Fibroblast of lung (primary cell): ENCODE measurements at regions not wholly inside any gene's neighbourhood (a gene's known extent, or its start where the extent isn't known, plus 50 kb on each side); places are given as distances from the start of the nearest gene placed in this dataset.

ENCODE experiments used
- DNase-seq, 2 donors: peaks; one replicate each; pipeline versions ENCODE4 v3.0.0 to v3.0.0-alpha.2; 2010; ENCODE audit warnings: low read depth in 2 of 2
- H2AFZ ChIP-seq: 2 replicates; pipeline ENCODE4 v1.5.1; 2012; ENCODE audit warnings: low read length, control low read depth, inconsistent platforms
- H3K27ac ChIP-seq: 2 replicates; pipeline ENCODE4 v1.5.1; 2011; ENCODE audit warnings: low read length, control low read depth; ENCODE audit not compliant: insufficient read depth
- H3K27me3 ChIP-seq: 2 replicates; pipeline ENCODE4 v1.5.1; 2011; ENCODE audit warnings: mild to moderate bottlenecking, low read length; ENCODE audit not compliant: control insufficient read depth, insufficient read depth
- H3K36me3 ChIP-seq: 2 replicates; pipeline ENCODE4 v1.5.1; 2011; ENCODE audit warnings: low read length; ENCODE audit not compliant: control insufficient read depth, insufficient read depth
- H3K4me1 ChIP-seq: 2 replicates; pipeline ENCODE4 v1.5.1; 2011; ENCODE audit warnings: low read length; ENCODE audit not compliant: control insufficient read depth, insufficient read depth; ENCODE audit errors: extremely low read depth
- H3K4me2 ChIP-seq: 2 replicates; pipeline ENCODE4 v1.5.1; 2011; ENCODE audit warnings: low read length, control low read depth; ENCODE audit not compliant: insufficient read depth; ENCODE audit errors: extremely low read depth
- H3K4me3 ChIP-seq, 4 experiments: fragments of 200-600 bp in 1 of 4; sonication (generic) in 1 of 4; replicated peaks in 1 of 4; 2 replicates each; pipeline ENCODE4 v1.5.1; 2011 to 2016; ENCODE audit warnings: low read length in 4 of 4, low read depth in 3 of 4, mild to moderate bottlenecking in 3 of 4, control low read depth in 2 of 4, inconsistent platforms in 1 of 4, mixed read lengths in 1 of 4; ENCODE audit not compliant: insufficient read depth in 1 of 4; ENCODE audit errors: control extremely low read depth in 1 of 4
- H3K79me2 ChIP-seq: 2 replicates; pipeline ENCODE4 v1.5.1; 2012; ENCODE audit warnings: mild to moderate bottlenecking, low read length, inconsistent platforms; ENCODE audit not compliant: control insufficient read depth, insufficient read depth
- H3K9ac ChIP-seq: 2 replicates; pipeline ENCODE4 v1.5.1; 2011; ENCODE audit warnings: mild to moderate bottlenecking, low read length, control low read depth; ENCODE audit not compliant: insufficient read depth
- H3K9me3 ChIP-seq: 2 replicates; pipeline ENCODE4 v1.5.1; 2012; ENCODE audit warnings: low read depth, low read length; ENCODE audit not compliant: control insufficient read depth, insufficient read depth
- H4K20me1 ChIP-seq: 2 replicates; pipeline ENCODE4 v1.5.1; 2011; ENCODE audit warnings: low read length; ENCODE audit not compliant: control insufficient read depth, insufficient read depth; ENCODE audit errors: extremely low read depth
- CTCF ChIP-seq, 2 donors: IDR thresholded peaks in 1 of 2; conservative IDR thresholded peaks in 1 of 2; 1 replicate in 1 of 2; 2 replicates in 1 of 2; pipeline ENCODE4 v1.5.1; 2011 to 2012; ENCODE audit warnings: low read length in 2 of 2, control low read depth in 1 of 2, inconsistent platforms in 1 of 2, low read depth in 1 of 2, mild to moderate bottlenecking in 1 of 2
- EZH2 ChIP-seq: IDR thresholded peaks from 2 replicates; pipeline ENCODE4 v1.5.1; 2012; ENCODE audit warnings: low read length, control low read depth, mild to moderate bottlenecking; ENCODE audit errors: missing control alignments

GRCh38 chr16:54459509-54460262 lies 173.1 kb upstream of the IRX3 start:
- DNase-seq, result peak; percentile 28 to 34
- H3K4me2 ChIP-seq, result no peak overlapping the region
- H2AFZ ChIP-seq, result no peak overlapping the region
- no peaks in the 10 kb centered on the region for H3K79me2 ChIP-seq
- no peak overlapping the region for H3K9ac ChIP-seq
- H3K36me3 ChIP-seq, result no peaks in the 10 kb centered on the region
- H3K4me3 ChIP-seq, result no peak overlapping the region
- H4K20me1 ChIP-seq, result no peaks in the 10 kb centered on the region
- H3K9me3 ChIP-seq, result no peaks in the 10 kb centered on the region
- H3K27ac ChIP-seq, result no peak overlapping the region
- TF ChIP-seq EZH2 (no peak), CTCF (conservative IDR thresholded peaks at IDR 0.05 in 1 of 2, IDR thresholded peaks at IDR 0.05 in 1 of 2; ENCODE audit: low read depth in 1 of 2, low read length in 2 of 2) (no peak)
- H3K4me1 ChIP-seq, result no peaks in the 10 kb centered on the region
- no peaks in the 10 kb centered on the region for H3K27me3 ChIP-seq

GRCh38 chr16:54458923-54459322 lies 172.3 kb upstream of the IRX3 start:
- Histone ChIP-seq H3K27ac (no peak overlapping the region), H3K27me3 (no peaks in the 10 kb centered on the region), H3K4me3 (no peak overlapping the region), H3K36me3 (no peaks in the 10 kb centered on the region), H2AFZ (no peak overlapping the region), H3K4me2 (no peak overlapping the region), H3K79me2 (no peaks in the 10 kb centered on the region), H3K9ac (no peak overlapping the region), H4K20me1 (no peaks in the 10 kb centered on the region), H3K4me1 (no peaks in the 10 kb centered on the region), H3K9me3 (no peaks in the 10 kb centered on the region)
- DNase-seq, result no peak
- TF ChIP-seq CTCF (conservative IDR thresholded peaks at IDR 0.05 in 1 of 2, IDR thresholded peaks at IDR 0.05 in 1 of 2; ENCODE audit: low read depth in 1 of 2, low read length in 2 of 2) (no peak), EZH2 (no peak)

DNA sequence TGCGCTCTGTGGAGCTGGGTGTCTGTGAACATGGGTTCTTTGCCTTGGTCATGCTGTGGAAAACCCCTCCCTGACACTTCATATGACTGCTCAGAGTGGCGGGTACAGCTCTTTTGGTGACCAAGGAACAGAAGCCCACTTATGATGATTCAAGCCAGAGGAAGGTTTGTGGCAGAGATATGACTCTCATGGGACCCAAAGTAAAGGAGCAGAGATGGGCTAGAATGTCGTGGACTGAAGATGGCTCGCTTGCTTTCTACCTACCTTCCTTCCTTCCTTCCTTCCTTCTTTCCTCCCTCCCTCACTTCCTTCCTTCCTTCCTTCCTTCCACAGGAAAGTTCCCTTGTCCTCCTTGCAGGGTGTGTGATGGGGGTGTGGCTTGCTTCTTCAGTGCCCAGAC lies 169.7 kb upstream of the IRX3 start:
- H3K4me3 ChIP-seq, result no peak overlapping the region
- DNase-seq, result no peak
- no peaks in the 10 kb centered on the region for H3K4me1 ChIP-seq
- H3K27ac ChIP-seq, result no peak overlapping the region
- H3K9ac ChIP-seq, result no peak overlapping the region
- no peaks in the 10 kb centered on the region for H3K27me3 ChIP-seq
- H3K79me2 ChIP-seq, result no peaks in the 10 kb centered on the region
- H2AFZ ChIP-seq, result no peak overlapping the region
- H3K9me3 ChIP-seq, result no peaks in the 10 kb centered on the region
- H4K20me1 ChIP-seq, result no peaks in the 10 kb centered on the region
- TF ChIP-seq EZH2 (no peak), CTCF (conservative IDR thresholded peaks at IDR 0.05 in 1 of 2, IDR thresholded peaks at IDR 0.05 in 1 of 2; ENCODE audit: low read depth in 1 of 2, low read length in 2 of 2) (no peak)
- H3K4me2 ChIP-seq, result no peak overlapping the region
- no peaks in the 10 kb centered on the region for H3K36me3 ChIP-seq
